Fibroblast of lung (primary cell): ENCODE measurements at regions not wholly inside any gene's neighbourhood (a gene's known extent, or its start where the extent isn't known, plus 50 kb on each side); places are given as distances from the start of the nearest gene placed in this dataset.

Experiments used
- CTCF ChIP-seq, 2 donors: IDR thresholded peaks in 1 of 2; conservative IDR thresholded peaks in 1 of 2; 1 replicate in 1 of 2; 2 replicates in 1 of 2; pipeline ENCODE4 v1.5.1; 2011 to 2012; ENCODE audit warnings: low read length in 2 of 2, control low read depth in 1 of 2, inconsistent platforms in 1 of 2, low read depth in 1 of 2, mild to moderate bottlenecking in 1 of 2
- EZH2 ChIP-seq: IDR thresholded peaks from 2 replicates; pipeline ENCODE4 v1.5.1; 2012; ENCODE audit warnings: low read length, control low read depth, mild to moderate bottlenecking; ENCODE audit errors: missing control alignments

- TF ChIP-seq EZH2, result no peak
- TF ChIP-seq CTCF (conservative IDR thresholded peaks at IDR 0.05 in 1 of 2, IDR thresholded peaks at IDR 0.05 in 1 of 2; ENCODE audit: low read depth in 1 of 2, low read length in 2 of 2), result no peak
Observed at GRCh38 chr6:137391061-137391814, 103.0 kb downstream of the OLIG3 start.
